Stimulated activated CD8-positive, alpha-beta memory T cell treated with anti-CD3 and anti-CD28 coated beads, Interleukin-7, amount 100 ng/mL, for 4 hours (primary cell): ENCODE measurements at regions not wholly inside any gene's neighbourhood (a gene's known extent, or its start where the extent isn't known, plus 50 kb on each side); places are given as distances from the start of the nearest gene placed in this dataset.
"Not testable (repeated sequence)": the region's sequence is repeated elsewhere in the genome, so short reads cannot be mapped to it uniquely, and the experiment has no call there.

ENCODE experiments used
- DNase-seq, 2 donors: peaks; one replicate each; pipeline ENCODE4 v3.0.0-alpha.2; 2020; ENCODE audit warnings: low read depth in 2 of 2

- DNase-seq = no peak
These were observed 257.1 kb downstream of the EFCAB11 start for GRCh38 chr14:89697281-89698060.

DNA sequence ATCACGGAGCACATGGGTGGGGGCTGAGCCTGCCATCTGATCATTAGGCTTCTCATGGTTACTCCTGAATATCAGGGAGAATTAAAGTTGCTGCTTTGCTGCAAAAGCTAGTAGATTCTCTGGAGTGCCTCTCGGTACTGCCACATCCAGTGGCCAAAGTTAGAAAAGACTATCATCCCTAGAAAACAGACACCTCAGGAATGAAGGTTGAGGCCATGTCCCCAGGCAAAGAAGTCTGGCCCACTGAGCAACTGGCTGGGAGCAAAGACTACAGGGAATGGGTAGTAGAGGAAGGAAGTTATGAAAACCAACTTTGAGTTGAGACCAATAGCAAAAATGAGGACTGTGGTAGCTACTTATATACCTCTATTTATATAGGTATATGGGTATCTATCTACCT is 258.7 kb downstream of the EFCAB11 start:
- DNase-seq = no peak

DNA sequence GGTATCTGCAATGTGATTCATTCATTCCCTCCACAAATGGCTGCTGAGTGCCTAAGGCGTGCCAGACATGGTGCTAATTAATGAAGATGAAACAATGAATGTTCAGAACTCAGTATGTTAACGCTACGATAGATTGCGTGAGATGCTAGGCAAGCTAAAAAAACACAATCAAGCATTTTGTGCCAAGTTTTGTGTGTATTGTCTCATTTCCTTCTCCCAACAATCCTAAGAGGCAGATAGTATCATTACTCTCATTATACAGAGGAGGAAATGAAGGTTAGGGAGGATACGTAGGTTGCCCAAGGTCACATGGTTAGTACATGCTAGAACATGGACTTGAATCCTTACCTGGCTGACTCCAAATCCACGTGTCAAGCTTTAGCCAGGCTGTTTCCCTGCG is 264.4 kb downstream of the EFCAB11 start:
- no peak for DNase-seq

DNA sequence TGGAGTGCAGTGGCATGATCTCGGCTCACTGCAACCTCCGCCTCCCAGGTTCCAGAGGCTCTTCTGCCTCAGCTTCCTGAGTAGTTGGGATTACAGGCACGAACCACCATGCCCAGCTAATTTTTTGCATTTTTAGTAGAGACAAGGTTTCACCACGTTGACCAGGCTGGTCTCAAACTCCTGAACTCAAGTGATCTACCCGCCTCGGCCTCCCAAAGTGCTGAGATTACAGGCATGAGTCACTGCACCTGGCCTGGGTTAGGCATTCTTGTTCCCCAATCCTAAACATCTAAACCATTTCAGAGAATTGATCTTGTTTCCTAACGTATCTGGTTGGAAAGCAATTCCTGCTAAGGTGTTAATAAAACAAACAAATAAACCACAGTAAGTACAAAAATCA is 264.8 kb downstream of the EFCAB11 start:
- not testable (repeated sequence) for DNase-seq

DNA sequence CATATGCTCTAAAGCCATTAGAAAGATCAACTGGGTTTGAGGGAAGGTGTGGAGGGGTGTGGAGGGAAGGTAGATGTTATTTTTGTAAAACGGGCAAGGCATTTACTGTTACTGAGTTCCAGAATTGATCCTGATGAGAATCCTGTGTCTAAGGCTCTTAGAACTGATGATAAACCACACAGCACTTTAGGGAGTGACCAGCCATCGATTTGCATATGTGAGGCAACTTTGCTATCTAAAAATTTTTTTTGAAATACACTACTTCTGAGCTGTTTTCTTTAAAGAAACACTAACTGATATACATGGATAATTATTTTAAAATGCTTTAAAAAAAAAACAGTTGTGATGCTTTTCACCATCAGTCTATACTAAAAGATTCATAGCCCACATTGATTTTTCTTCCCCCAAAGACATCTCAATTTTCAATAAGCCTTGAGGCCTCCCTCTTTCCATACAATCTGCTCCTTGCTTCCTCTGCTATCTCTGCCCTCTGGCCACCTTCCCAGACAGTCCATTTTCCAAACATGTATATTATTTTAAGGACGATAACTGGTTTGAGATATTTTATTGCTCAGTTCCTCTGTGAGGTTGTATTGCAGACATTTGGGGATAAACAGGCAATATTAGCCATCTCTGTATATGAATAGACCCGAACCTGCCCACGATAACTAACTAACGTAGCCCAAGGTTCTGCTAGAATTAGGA is 265.9 kb downstream of the EFCAB11 start:
- no peak for DNase-seq

GRCh38 chr14:89687129-89687528 is 267.4 kb downstream of the EFCAB11 start:
- DNase-seq = not testable (repeated sequence)

- no peak for DNase-seq
These were observed 267.1 kb upstream of the FOXN3 start for GRCh38 chr14:89684139-89684538.

GRCh38 chr14:89681086-89682018 is 264.3 kb upstream of the FOXN3 start:
- DNase-seq = peak; percentile 44 to 53

GRCh38 chr14:89680156-89680555 is 263.1 kb upstream of the FOXN3 start:
- no peak for DNase-seq

GRCh38 chr14:89678768-89679167 is 261.7 kb upstream of the FOXN3 start:
- no peak for DNase-seq

- no peak for DNase-seq
These were observed 258.6 kb upstream of the FOXN3 start for GRCh38 chr14:89675590-89675989.

DNA sequence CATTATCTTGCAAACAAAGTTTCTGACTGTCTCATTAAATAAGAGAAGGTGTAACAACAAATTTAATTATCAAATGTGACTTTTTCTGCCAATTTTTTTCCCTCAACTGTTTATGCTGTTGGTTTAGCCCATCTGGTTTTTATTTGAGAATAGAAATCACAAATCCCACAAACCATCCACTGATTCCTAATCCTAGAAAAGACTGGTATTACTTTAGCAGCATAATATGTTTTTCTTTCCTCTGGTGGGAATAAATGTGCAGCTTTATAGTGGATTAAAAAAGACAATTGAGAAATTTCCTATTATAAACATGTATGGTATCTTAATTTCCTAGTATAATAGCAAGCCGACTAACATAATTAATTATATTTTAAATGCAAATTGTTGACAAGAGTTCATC is 257.9 kb upstream of the FOXN3 start:
- DNase-seq = no peak

- no peak for DNase-seq
These were observed 257.2 kb upstream of the FOXN3 start for GRCh38 chr14:89674240-89674639.

DNA sequence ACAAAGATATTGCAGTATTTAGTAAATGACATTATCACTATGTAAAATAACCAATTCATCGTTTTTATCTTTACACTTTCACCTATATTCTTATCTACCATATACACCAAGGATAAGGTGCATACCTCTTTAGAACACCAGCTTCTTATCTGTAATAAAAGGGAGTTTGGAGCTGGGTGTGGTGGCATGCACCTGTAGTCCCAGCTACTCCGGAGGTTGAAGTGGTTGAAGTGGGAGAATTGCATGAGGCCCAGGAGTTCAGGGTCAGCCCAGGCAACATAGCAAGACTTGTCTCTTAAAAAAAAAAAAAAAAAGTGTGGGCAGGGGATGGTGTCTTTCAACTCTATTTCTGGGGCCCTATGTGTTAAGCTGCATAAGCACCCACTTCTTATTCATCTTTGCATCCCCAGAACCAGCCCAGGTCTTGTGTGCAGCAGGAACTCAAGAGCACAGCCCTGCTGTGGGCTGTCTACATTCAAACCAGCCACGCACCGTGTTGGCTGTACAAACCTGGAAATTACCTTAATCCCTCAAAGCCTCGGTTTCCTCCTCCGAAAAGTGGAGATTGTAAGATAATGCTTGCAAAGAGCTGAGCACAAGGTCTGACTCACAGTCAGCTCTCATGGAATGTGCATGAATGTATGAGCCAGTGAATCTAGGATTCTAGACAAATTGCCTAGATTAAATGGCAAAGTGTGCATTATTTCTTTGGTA is 256.6 kb upstream of the FOXN3 start:
- DNase-seq = no peak

- DNase-seq = no peak
These were observed 255.8 kb upstream of the FOXN3 start for GRCh38 chr14:89672636-89673511.

DNA sequence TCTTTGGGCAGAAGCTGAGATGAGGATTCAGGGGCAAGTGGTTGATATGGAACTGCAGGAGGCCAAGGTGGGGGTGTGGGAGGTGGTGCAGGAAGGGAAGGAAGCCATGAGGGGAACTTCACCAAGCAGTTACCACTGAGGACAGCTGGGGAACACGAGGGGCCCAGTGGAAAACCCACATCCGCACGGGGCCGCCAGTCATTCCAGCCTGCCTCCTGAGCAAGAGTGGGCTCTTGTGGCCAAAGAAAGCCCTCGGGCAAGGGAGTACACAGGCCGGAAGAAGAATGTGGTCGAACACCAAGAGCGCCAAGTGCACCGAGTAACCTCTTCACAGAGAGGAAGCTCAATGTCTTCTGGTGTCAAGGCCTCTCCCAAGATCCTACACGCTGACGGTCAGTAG is 252.2 kb upstream of the FOXN3 start:
- peak in 1 of 2 donors; percentile 1 for DNase-seq

DNA sequence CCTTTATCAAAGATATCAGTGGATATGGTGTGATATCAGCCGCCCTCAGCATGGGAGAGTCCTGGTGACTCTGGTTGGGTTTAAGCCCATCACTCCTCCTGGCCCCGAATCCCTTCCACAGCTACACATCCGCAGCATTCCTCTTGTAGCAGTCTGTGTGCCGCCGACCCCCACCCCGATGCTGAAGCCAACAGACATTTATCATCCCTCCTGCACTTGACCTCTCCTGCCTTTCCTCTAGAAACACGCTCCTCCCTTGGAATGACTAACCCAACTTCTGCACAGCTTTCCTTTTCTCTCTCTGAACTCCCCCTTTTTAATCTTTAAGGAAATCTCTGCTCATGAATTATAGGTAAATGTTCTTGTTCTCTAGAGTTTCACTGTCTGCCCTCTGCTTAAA is 250.9 kb upstream of the FOXN3 start:
- no peak for DNase-seq

GRCh38 chr14:89665300-89666081 is 248.5 kb upstream of the FOXN3 start:
- DNase-seq = not testable (repeated sequence)

DNA sequence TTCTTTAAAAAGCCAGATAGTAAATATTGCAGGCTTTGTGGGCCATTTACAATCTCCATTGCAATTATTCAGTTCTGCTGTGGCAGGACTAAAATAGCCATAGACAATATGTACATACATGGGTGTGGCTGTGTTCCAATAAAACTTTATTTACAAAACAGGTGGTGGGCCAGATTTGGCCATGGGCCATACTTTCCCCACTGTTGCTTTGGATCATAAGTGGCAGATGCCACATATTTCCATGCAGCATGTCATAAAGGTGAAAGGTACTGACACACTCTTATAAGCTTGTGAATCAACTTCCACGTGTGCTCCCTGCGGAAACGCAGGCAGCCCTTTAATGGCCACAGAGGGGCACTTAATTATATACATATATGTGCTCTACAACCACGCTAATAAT is 244.4 kb upstream of the FOXN3 start:
- no peak for DNase-seq
